ENCODE measurements at regions not wholly inside any gene's neighbourhood (a gene's known extent, or its start where the extent isn't known, plus 50 kb on each side); places are given as distances from the start of the nearest gene placed in this dataset.
A peak's percentile ranks its signal among the peaks of the same experiment; 100 is the strongest.

- Histone ChIP-seq H3K27me3 (no peaks in the 10 kb centered on the region), H3K4me3 (no peak overlapping the region), H3K27ac (no peak overlapping the region), H3K4me1 (peaks cover 0 to 25% (median 21%) of the 10 kb centered on the region in 3 donors), H3K9me3 (no peaks in the 10 kb centered on the region), H3K36me3 (no peaks in the 10 kb centered on the region)
- TF ChIP-seq POLR2AphosphoS5 (IDR thresholded peaks at IDR 0.05) = no peak
- TF ChIP-seq POLR2A (IDR thresholded peaks at IDR 0.05) = no peak
- no peak for TF ChIP-seq EP300 (IDR thresholded peaks at IDR 0.05)
- TF ChIP-seq CTCF (IDR thresholded peaks at IDR 0.05) = no peak
- WGBS, 2 donors (ENCODE audit: low coverage in 1 of 2) = 80 to 86% methylated on average over 1 to 4 of the region's 5 CpGs
- ATAC-seq = no peak
Observed at GRCh38 chr10:124159153-124159552, 65.8 kb upstream of the CHST15 start.

- TF ChIP-seq POLR2A (IDR thresholded peaks at IDR 0.05) = no peak
- TF ChIP-seq EP300 (IDR thresholded peaks at IDR 0.05) = no peak
- no peak for TF ChIP-seq POLR2AphosphoS5 (IDR thresholded peaks at IDR 0.05)
- TF ChIP-seq CTCF (IDR thresholded peaks at IDR 0.05) = no peak
- Histone ChIP-seq H3K36me3 (no peaks in the 10 kb centered on the region), H3K4me3 (no peak overlapping the region), H3K27ac (no peak overlapping the region), H3K27me3 (no peaks in the 10 kb centered on the region), H3K9me3 (no peaks in the 10 kb centered on the region), H3K4me1 (peaks cover 0 to 26% (median 21%) of the 10 kb centered on the region in 3 donors)
- WGBS, 2 donors (ENCODE audit: low coverage in 1 of 2) = no CpG with 5 or more reads among the region's 8 CpGs
- ATAC-seq = no peak
Observed at GRCh38 chr10:124158592-124158991, 65.2 kb upstream of the CHST15 start.

DNA sequence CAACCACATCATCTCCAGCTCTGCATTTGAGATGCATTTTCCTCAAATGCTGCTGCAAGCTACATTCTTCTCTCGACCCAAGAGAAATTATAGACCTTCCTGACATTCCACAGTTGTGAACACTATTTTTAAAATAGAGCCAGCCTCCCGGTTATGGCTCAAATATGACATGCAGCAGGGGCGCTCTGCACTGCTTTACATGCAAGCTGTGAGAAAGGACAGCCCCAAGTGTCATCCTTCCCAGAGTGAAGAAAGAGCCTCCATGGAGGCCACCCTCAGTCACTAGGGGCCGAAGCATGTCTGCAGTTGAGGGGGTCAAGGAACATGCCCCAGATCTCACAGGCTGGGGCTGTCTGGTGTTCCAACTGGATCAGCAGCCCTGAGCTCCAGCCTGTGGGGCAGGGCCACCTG is 63.9 kb upstream of the CHST15 start:
- Histone ChIP-seq H3K27me3 (no peaks in the 10 kb centered on the region), H3K4me3 (no peak overlapping the region), H3K4me1 (peaks cover 5 to 39% (median 33%) of the 10 kb centered on the region in 3 donors), H3K27ac (peak overlapping the region in 3 of 4 donors; percentile 55 to 70 (median 63)), H3K36me3 (no peaks in the 10 kb centered on the region), H3K9me3 (no peaks in the 10 kb centered on the region)
- no peak for ATAC-seq
- no peak for TF ChIP-seq CTCF (IDR thresholded peaks at IDR 0.05)
- no peak for TF ChIP-seq POLR2A (IDR thresholded peaks at IDR 0.05)
- no peak for TF ChIP-seq POLR2AphosphoS5 (IDR thresholded peaks at IDR 0.05)
- TF ChIP-seq EP300 (IDR thresholded peaks at IDR 0.05) = no peak
- 30% methylated on average over 2 of the region's 4 CpGs; no CpG with 5 or more reads in 1 of the 2 donors for WGBS, 2 donors (ENCODE audit: low coverage in 1 of 2)

DNA sequence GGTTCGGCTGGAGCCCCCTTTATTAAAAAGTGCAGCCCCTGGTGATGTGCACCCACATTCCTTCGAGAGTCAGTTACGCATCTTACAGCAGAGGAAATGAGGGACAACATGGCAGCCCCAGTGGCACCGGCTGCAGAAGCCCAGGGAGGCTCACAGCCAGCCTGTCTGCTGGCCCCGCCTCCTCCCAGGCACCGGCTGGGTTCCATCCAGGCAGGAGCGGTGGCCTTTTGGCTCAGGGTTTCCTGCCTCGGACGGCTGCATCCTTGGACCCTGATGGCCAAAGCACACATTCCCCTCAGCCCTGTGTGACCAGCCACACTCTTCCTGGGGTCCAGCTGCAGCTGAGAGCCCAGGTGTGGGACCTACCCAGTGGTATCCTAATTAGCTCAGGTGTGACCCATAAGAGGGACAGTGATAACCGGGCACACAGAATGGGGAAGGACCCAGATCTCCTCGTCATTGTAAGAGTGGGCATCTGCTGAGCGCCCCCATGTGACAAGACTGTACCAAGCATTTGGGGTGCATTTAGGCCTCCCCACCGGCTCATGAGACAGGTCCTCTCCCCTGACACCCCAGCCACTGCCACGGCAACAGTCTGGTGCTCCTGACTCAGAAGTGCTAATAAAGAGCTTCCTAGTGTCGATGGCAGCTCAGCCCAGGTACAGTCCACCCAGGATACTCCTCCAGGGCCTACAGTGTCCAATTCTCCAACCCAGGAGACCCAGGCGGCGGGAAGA is 63.3 kb upstream of the CHST15 start:
- H3K9me3 ChIP-seq = no peaks in the 10 kb centered on the region
- peak overlapping the region in 3 of 4 donors; percentile 63 to 70 (median 63) for H3K27ac ChIP-seq
- no peak for ATAC-seq
- peaks cover 5 to 45% (median 37%) of the 10 kb centered on the region in 3 donors for H3K4me1 ChIP-seq
- 43 to 72% methylated on average over 4 to 9 of the region's 17 CpGs for WGBS, 2 donors (ENCODE audit: low coverage in 1 of 2)
- no peaks in the 10 kb centered on the region for H3K27me3 ChIP-seq
- TF ChIP-seq CTCF (IDR thresholded peaks at IDR 0.05) = peak in 1 of 4 experiments; percentile 8
- no peak for TF ChIP-seq POLR2A (IDR thresholded peaks at IDR 0.05)
- no peaks in the 10 kb centered on the region for H3K36me3 ChIP-seq
- H3K4me3 ChIP-seq = no peak overlapping the region

All from gastroesophageal sphincter (tissue), 4 donors.